OCI-LY1 (cell line): ENCODE measurements at regions not wholly inside any gene's neighbourhood (a gene's known extent, or its start where the extent isn't known, plus 50 kb on each side); places are given as distances from the start of the nearest gene placed in this dataset.

Experiments
- EZH2 ChIP-seq: fragments of 200-600 bp; sonication (generic), shearing (Covaris generic); IDR thresholded peaks from 2 replicates; pipeline ENCODE4 v1.8.0; 2017; ENCODE audit warnings: borderline replicate concordance, mixed run types, mild to moderate bottlenecking, antibody characterized with exemption, low read length, moderate library complexity, mixed read lengths
- TF ChIP-seq, protein P1 (sequence below): fragments of 200-600 bp; sonication (generic), shearing (Covaris generic); IDR thresholded peaks from 2 replicates; pipeline ENCODE4 v1.5.1; 2017; ENCODE audit warnings: mild to moderate bottlenecking, antibody characterized with exemption, low read length, moderate library complexity, mixed read lengths

DNA sequence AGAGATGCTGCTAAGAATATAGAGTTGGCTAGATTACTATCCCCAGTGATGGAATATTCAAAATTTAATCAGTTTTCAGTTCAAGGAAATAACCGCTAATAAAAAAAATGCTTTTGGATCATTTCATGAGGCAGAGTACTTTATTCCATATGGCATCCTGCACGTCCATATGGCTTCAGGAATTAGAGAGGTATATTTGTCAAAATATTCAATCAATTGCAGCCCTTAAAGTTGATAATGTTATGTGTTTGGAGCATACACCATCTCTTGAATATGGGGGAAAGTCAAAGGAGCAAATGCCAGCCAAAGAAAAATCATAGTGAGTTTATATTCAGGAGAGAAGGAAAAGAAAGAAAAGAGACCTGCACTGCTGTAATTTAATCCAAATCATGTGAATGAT lies 266.4 kb downstream of the TMEM182 start:
- TF ChIP-seq, protein P1, sequence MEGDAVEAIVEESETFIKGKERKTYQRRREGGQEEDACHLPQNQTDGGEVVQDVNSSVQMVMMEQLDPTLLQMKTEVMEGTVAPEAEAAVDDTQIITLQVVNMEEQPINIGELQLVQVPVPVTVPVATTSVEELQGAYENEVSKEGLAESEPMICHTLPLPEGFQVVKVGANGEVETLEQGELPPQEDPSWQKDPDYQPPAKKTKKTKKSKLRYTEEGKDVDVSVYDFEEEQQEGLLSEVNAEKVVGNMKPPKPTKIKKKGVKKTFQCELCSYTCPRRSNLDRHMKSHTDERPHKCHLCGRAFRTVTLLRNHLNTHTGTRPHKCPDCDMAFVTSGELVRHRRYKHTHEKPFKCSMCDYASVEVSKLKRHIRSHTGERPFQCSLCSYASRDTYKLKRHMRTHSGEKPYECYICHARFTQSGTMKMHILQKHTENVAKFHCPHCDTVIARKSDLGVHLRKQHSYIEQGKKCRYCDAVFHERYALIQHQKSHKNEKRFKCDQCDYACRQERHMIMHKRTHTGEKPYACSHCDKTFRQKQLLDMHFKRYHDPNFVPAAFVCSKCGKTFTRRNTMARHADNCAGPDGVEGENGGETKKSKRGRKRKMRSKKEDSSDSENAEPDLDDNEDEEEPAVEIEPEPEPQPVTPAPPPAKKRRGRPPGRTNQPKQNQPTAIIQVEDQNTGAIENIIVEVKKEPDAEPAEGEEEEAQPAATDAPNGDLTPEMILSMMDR = no peak
- no peak for TF ChIP-seq EZH2
